Stimulated activated CD4-positive, alpha-beta T cell treated with anti-CD3 and anti-CD28 coated beads, Interleukin-2, amount 100 ng/mL, for 48 hours (primary cell): ENCODE measurements at regions not wholly inside any gene's neighbourhood (a gene's known extent, or its start where the extent isn't known, plus 50 kb on each side); places are given as distances from the start of the nearest gene placed in this dataset.
"Not testable (repeated sequence)": the region's sequence is repeated elsewhere in the genome, so short reads cannot be mapped to it uniquely, and the experiment has no call there.

Experiments
- DNase-seq, 2 donors: peaks; one replicate each; pipeline ENCODE4 v3.0.0-alpha.2; 2020

DNA sequence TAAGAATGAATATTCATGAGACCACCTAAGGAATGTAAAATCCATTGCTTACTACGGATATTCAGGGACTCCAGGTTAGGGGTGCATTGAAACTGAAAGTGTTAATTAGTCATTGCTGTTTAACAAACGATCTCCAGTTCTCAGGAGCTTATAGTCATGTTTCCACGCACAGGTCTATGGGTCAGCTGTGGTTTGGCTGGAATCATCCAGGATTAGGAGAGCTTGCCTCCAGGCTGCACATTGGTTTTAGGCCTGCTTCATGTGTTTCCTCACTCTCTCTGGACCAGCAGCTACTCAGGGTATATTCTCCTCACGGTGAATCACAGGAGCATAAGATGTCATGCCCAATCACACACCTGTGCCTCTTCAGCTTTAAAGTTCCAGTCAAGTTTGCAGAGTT is 98.9 kb downstream of the ATXN3L start:
- no peak for DNase-seq

DNA sequence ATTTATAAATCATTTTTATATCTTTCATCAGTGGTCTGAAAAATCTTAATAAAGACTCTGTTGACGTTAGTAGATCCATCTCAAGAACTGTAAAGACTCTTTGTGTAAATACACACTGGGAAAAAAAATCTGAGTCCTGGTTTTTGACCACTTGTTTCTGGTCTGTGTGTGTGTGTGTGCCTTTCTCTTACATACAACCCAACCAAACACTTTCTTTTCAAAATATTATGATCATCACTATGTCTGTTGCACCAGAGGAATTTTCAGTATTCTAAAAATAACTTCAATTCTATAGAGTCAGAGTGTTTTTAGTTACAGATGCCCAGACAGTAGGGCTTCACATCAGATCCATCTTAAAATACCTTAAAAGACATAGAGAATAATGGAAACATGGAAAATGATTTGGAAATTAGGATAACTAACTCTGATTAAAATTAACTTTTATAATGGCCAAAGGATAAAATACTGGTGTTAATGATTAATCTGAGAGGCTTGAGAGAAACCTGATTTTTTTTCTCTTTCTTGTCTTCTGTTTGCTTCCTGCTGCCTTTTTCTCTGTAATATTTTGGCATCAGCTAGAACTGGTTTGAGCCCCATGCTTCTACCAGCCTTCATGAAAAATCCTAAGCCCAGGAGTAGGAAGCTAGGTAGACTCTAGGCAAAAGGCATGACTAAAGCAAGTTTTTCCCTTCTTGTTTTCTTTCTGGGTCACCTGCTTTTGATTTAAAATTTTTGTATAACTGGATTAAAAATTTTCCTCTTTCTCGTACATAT is 99.7 kb downstream of the ATXN3L start:
- DNase-seq: no peak

DNA sequence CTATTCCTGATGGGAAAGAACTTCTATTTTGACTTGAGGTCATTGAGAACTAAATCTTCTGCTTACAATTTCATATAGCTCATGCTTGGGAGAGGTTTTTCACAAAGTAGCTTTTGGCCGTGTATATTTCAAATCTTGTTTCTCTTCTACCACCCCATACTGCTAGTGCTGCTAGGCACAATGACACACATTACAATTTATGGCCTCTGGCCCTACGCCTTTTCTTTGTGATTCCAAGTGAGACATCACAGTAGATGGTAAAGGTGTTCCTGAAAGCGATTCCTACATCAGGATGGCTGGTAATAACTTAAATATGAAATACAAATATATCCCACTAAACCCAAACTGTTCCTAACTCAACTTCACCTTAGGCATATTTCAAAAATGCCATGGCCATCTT is 101.1 kb downstream of the ATXN3L start:
- DNase-seq: no peak

DNA sequence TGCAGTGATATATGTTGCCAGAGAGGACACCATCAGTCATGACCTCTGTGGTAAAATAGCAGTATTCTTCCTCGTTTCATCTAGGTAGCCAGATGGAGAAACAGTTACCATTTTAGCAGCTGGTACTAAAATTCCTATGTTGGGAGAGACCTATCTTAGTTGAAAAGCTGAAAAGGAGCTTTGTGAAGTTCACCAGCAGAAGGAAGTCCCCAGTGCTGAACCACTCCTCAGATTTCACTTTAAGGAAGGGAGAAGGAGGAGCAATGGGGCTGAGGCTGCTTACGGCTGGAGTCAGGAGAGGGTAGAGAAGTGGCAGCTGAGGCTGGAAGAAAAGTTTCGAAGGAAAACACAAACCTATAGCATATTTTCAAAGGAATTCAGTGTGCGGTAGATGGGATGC is 103.7 kb downstream of the ATXN3L start:
- no peak for DNase-seq

DNA sequence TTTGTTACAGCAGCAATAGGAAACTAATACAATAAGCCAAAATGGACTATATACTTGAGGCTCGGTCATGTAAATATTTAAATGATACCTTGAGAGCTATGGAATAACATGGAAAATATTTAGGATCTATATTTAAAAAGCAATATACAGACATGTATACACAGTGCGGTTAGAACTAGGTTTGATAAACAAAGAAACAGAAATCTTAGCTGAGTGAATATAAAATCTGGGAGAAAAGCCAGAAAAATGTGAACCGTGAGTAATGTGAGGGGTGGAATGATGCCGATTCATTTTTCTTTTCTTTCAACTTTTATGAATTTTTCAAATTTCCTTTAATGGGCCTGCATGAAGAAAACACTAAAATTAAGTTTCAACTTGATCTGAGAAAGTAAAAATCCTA is 104.1 kb downstream of the ATXN3L start:
- DNase-seq: no peak

DNA sequence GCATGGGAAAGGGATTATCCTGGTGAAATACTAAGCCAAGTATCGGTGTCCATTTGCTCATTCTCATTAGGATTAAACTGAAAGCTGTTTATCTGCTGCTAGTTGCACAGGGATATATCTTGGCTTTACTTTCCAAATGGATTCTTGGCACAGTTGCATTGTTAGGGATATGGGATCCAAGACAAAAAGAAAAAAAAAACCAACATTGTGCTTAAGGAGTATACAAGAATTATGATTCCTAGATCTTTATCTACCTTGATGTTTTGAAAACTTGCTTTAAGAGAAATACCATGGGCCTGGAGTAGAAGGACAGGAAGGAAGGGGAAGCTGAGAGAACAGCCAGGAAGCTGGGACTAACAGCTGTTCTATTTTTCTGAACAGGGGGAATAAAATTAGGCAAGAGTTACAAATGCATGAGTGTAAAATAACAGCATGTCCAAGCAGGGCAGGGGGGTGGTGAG is 107.6 kb downstream of the ATXN3L start:
- no peak for DNase-seq

DNA sequence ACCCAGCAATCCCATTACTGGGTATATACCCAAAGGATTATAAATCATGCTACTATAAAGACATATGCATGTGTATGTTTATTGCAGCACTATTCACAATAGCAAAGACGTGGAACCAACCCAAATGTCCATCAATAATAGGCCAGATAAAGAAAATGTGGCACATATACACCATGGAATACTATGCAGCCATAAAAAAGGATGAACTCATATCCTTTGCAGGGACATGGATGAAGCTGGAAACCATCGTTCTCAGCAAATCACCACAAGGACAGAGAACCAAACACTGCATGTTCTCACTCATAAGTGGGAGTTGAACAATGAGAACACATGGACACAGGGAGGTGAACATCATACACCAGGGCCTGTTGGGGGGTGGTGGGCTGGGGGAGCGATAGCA is 109.7 kb downstream of the ATXN3L start:
- not testable (repeated sequence) for DNase-seq

DNA sequence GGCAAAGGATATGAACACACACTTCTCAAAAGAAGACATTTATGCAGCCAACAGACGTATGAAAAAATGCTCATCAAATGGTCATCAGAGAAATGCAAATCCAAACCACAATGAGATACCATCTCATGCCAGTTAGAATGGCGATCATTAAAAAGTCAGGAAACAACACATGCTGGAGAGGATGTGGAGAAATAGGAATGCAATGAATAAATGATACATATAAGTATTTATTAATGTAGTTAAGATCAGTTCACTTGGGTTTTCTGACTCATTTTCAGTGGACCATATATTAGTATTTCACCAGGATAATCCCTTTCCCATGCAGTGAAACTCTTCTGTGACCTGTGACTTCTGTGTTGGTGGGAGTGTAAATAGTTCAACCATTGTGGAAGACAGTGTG is 110.1 kb downstream of the ATXN3L start:
- DNase-seq: not testable (repeated sequence)

DNA sequence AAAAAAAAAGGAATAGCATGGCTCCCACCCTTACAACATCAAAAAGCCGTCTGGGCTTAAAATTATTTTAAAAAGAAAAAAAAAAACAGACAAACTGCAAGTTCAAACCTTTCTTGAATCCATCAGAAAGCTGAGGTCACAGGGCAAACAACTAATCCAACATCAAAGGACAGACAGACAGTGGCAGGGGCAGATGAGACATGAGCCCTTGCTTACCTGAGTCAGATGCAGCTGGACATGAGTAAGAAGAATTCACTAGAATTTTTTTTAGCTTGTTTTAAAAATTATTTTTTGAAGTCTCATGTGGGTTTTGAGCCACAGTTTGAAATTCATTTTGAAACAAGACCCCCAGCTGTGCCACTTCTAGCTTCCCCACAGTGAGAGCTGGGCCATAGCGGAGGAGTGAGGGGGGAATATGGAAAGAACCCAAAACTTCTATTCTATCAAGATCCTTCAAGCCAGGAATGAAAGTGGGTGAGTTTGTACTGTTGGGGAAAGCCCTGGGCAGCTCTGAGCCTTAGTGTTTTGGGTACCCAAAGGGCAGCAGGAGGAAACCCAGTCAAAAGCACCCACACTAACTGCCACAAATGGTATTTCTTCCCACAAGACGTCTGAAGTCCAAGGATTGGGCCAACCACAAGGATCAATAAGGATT is 111.4 kb downstream of the ATXN3L start:
- DNase-seq: no peak

DNA sequence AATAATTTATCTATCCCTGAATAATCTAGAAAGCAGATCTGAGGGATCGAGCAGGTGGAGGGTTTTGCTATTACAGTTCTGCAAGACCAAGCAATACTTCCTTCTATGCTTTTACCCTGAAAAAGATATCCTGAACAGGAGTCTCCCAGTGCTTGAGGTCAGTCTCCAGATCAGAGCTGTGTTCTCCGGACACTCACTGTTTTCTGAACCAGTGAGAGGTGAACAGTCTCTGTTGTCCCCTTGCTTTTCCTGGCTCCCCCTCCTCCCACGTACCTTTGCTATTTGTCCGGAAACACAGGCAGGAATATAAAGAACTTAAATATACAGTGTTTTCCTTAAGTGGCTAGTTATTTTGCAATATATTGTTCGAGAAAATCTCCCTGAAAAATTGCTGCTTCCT is 116.6 kb downstream of the ATXN3L start:
- no peak for DNase-seq

DNA sequence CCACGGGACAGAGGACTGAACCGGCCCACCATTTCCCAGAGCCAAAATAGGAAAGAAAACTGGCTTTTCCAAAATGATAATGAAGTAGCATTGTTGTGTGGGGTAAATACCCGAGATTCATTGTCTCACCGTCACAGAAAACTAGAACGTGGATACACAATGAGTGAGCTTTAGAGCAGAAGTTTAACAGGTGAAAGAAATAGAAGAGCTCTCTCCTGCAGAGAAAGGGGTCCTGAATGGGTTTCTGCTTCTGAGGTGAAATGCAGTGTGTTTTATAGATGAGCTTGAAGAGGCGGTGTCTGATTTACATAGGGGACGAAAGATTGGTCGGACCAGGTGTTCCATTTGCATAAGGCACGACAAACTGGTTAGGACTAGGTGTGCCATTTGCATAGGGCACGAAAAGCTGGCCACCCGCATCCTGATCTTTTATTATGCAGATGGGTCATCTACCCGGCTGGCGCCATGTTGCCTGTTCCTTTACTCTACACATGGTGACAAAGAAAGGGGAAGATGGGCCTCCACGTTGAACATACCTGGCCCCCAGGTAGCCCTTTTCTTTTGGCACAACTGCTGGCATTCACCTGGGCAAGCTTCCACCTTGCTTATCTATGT is 118.1 kb downstream of the ATXN3L start:
- no peak for DNase-seq

DNA sequence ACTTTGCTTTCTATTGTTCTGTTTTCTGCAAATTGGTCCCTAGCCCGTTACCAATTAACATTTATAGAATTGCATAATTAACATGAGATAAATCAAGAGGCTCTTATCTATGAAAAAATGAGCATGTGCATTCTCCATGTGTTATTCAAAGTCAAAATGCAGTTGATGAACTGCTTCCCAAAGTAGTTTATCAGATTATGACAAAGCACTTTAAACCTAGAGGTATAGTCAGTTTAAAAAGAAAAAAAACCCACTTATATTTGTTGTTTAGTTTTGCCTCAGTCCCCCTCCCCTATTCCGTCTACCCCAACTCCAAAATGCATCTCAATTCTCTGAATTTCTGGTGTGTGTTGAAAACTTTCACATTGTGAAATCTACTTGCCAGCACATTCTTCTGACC is 119.5 kb downstream of the ATXN3L start:
- no peak for DNase-seq

DNA sequence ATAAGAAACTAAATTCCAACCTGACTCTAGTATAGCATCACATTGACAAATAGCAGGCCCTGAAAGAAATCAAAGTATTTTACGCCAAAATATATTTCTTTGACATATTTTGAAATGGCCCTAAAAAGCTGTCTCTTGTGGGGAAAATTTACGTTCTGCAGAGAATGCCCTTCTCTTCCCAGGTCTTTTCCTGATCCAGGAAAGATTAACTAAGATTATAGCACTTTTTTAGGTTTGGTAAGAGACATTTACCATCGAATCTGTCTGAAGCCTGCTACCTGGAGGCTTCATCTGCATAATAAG is 121.1 kb downstream of the ATXN3L start:
- DNase-seq: no peak

DNA sequence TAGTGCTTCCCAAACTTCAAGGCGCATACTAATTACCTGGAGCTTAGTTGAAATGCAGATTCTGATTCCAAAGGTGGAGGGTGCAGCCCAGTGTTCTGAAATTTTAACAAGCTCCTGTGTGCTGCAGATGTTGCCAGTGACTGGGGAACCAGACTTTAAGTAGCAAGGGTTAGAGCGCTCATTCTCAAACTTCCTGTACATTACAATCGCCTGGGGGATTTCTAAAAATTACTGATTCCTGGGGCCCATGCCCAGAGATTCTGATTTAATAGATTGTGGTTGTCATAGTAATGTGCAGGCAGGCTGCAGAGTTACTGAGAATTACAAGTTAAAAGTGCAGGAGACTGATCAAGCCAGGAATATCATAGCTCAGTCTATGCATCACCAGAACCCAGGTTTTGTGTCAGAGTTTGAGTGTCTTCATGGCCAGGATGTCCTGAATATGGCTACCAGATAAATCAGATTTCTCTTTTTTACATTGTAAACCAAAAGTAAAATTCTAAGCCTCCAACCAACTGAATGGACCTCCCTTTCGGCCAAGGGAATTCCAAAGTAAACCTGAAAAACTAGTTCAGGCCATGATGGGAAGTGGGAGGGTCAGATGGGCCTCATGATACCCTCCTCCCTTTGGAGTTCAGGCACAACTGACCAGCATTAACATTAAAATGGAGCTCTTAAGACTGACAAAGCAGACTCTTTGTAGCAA is 121.6 kb downstream of the ATXN3L start:
- no peak for DNase-seq

DNA sequence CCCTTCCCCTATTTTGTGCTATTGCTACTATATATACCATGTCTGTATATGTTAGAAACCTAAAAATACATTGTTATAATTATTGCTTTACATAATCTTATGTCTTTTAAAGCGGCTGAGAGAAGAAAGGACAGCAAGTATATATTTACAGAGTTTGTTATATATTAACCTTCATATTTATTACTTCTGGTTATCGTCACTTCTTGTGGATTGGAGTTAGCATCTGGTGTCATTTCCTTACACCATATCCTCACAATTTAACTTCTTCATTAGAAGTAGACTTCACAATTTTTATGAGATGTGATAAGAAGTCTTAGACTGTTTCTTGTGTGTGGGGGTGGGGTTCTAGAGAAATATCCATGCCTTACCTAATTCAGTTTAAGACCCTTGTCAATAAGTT is 123.1 kb downstream of the ATXN3L start:
- no peak for DNase-seq

DNA sequence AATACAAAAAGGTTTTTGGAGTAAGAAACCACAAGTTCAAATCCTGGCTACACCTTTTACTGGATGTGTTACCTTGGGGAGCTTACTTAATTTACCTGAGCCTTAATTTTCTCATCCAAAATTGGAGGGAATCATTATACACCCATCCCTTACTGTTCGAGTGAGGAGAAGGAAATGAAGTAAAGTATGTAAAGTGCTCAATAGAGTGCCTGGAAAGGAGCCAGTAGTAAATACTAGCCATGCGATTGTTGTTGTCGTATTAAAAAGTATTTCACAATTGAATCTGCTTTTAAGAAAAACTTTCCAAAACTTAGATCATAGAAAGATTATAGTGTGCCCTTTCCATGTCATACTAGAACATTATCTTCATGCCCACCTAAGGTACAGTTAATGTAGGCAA is 124.5 kb downstream of the ATXN3L start:
- DNase-seq: no peak

DNA sequence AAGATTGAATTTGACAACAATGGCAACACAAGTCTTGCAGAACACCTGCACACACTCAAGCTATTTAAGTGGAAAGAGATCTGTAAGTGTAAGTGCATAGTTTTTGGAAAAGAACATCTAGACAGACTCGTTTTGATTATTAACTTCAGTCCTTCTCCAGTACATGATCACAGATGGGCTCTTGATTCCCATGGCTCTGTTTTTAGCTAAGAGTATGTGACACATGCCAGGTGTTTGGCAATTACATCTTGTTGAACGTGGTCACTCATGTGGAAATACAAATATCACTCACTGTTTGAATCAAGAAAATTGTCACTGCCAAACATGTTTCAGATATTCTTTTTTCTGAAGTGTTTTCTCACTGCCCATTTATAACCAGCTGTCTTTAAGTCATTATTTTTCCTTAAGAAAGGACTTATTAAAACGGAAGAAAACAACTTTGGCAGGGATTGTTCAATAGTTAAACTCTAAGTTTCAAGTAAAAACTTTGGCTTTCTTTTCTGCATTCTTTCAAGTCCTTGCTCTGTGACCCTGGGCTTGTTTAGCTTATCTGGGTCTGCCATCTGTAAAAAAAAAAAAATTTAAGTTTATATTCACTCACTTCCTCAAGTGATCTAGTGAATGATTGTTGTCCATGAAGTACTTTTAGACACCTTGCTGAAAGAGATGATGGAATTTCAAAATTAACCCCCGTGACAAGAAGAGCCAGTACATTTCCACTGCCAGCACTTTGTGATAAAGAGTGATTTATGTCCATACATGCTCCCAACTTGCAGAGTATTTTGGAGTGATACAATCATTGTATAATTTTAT is 125.4 kb downstream of the ATXN3L start:
- DNase-seq: no peak

DNA sequence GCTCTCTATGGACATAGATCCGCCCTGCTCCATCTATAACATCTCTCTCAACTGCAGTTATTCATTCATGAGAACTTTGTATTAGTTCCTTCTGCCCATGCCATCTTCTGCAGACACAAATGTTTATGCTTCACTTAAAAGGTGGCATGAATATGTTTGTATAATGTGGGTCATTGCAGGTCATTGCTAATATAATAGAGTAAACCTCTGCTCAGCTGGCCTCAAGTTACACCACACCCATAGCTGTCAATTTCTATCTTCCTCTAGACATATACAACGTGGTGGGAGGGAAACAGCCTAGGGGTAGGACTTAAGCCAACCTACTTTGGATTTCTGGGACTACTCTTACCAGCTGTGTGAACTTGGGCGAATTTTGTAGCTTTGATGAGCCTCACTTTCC is 129.8 kb downstream of the ATXN3L start:
- DNase-seq: no peak

DNA sequence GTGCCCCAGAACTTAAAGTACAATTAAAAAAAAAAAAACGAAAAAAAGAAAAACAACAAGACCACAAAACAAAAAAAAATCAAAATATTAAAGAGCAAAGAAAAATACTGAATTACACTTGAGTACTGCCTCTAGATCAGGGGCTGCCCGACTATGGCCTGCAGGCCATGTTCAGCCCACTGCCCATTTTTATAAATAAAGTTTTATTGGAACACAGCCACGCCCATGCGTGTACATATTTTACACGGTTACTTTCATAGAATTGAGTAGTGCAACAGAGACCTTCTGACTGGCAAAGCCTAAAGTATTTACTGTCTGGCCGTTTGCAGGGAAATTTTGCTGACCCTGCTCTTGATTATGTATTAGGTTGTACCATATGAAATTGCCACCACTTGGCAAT is 130.5 kb downstream of the ATXN3L start:
- DNase-seq: no peak

DNA sequence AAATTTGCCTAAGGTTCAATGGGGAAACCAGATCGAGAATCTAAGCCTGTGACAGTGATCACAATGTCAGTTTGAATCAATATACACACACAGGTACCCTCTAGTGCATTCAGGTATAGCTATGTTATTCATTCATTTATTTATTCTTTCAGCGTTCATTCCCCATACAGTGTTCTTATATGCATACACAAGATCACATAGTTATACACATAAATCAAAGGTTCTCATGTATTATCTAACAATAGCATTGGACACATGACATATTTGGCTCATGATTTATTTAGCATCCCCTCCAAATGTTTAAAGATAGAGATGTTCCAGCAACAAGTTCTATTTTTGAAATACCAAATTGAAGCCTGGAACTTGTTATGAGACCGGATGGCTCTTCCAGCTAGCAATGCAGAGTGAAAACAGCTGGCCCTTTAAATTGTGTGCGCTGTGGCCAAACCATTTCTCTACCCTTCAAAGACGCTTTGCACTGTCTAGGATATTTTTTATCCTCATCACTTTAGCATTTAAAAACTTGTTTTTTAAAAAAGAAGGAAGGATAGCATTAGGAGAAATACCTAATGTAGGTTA is 131.0 kb downstream of the ATXN3L start:
- DNase-seq: no peak

DNA sequence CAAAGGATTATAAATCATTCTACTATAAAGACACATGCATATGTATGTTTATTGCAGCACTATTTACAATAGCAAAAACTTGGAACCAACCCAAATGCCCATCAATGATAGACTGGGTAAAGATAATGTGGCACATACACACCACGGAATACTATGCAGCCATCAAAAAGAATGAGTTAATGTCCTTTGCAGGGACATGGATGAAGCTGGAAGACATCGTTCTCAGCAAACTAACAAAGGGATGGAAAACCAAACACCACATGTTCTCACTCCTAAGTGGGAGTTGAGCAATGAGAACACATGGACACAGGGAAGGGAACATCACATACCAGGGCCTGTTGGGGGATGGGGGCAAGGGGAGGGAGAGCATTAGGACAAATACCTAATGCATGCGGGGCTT is 133.2 kb downstream of the ATXN3L start:
- DNase-seq: not testable (repeated sequence)

DNA sequence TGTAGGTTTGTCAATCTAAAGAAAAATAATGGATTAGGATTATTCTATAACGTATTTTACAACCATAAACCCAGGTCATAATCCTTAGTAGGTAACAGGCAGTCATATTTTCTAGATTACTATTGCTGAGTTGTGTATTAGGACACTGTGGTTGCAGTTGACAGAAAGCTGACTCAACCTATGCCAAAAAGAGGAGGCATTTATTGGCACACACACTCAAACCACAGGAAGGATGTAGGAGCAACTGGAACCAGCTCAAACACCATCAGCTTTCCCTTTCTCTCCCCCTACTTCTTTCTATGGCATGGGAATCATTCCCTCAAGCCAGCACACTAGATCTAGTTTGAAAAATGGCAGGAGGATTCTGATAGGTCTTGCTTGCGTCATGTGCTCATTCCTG is 136.4 kb upstream of the FAM9C start:
- no peak for DNase-seq

DNA sequence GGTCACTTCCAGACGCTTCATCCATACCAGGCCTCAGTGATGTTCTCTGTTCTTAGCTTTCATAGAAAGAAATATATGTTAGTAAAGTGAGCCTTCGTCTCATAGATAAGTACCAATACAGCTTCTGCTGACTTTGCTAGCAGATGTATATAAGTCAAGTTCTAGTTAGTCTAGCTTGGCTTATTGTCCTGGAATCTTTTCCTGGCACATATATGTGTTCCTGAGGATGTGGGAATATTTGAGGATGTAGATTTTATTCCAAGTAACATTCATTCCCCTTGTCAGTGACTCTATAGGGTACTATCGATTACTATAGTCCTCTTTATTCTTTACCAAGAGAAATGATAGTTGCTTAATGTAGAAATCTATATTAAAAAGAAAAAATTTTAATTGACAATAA is 135.2 kb upstream of the FAM9C start:
- DNase-seq: no peak
